HG03103 (cell line): ENCODE measurements at regions not wholly inside any gene's neighbourhood (a gene's known extent, or its start where the extent isn't known, plus 50 kb on each side); places are given as distances from the start of the nearest gene placed in this dataset.
A peak's percentile ranks its signal among the peaks of the same experiment; 100 is the strongest.
"Not testable (repeated sequence)": the region's sequence is repeated elsewhere in the genome, so short reads cannot be mapped to it uniquely, and the experiment has no call there.

Source experiments
- ATAC-seq: cut with Tn5 transposase; IDR thresholded peaks from one replicate; pipeline ENCODE4 v1.9.1; 2021; ENCODE audit warnings: low read depth; ENCODE audit not compliant: unreplicated experiment

DNA sequence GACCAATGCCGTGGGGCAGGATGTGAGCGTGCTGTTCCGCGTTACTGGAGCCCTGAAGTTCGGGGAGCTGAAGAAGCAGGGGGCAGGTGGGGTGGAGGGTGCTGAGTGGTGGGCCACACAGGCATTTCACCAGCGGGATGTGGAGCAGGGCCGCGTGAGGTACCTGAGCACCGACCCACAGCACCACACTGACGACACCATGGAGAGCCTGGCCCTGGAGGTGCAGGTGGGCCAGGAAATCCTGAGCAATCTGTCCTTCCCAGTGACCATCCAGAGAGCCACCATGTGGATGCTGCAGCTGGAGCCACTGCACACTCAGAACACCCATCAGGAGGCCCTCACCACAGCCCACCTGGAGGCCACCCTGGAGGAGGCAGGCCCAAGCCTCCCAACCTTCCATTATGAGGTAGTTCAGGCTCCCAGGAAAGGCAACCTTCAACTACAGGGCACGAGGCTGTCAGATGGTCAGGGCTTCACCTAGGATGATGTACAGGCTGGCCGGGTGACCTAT, 179.6 kb downstream of the TBC1D2B start:
- no peak for ATAC-seq

DNA sequence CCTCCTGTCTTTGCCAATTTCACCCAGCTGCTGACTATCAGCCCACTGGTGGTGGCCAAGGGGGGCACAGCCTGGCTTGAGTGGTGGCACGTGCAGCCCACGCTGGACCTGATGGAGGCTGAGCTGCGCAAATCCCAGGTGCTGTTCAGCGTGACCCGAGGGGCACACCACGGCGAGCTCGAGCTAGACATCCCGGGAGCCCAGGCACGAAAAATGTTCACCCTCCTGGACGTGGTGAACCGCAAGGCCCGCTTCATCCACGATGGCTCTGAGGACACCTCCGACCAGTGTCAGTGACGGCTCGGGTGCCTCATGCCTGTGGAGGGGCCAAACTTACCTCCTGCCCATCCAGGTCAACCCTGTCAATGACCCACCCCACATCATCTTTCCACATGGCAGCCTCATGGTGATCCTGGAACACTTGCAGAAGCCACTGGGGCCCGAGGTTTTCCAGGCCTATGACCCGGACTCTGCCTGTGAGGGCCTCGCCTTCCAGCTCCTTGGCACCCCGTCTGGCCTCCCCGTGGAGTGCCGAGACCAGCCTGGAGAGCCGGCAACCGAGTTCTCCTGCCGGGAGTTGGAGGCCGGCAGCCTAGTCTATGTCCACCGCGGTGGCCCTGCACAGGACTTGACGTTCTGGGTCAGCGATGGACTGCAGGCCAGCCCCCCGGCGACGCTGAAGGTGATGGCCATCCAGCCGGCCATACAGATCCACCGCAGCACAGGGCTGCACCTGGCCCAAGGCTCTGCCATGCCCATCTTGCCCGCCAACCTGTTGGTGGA, 180.2 kb downstream of the TBC1D2B start:
- ATAC-seq, result not testable (repeated sequence)

DNA sequence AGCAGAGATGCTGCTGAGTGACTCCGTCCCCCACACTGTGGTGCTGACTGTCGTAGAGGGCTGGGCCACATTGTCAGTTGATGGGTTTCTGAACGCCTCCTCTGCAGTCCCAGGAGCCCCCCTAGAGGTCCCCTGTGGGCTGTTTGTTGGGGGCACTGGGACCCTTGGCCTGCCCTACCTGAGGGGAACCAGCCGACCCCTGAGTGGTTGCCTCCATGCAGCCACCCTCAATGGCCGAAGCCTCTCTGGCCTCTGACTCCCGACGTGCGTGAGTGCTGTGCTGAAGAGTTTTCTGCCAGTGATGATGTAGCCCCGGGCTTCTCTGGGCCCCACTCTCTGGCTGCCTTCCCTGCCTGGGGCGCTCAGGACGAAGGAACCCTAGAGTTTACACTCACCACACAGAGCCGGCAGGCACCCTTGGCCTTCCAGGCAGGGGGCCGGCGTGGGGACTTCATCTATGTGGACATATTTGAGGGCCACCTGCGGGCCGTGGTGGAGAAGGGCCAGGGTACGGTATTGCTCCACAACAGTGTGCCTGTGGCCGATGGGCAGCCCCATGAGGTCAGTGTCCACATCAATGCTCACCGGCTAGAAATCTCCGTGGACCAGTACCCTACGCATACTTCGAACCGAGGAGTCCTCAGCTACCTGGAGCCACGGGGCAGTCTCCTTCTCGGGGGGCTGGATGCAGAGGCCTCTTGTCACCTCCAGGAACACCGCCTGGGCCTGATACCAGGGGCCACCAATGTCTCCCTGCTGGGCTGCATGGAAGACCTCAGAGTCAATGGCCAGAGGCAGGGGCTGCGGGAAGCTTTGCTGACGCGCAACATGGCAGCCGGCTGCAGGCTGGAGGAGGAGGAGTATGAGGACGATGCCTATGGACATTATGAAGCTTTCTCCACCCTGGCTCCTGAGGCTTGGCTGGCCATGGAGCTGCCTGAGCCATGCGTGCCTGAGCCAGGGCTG, 181.1 kb downstream of the TBC1D2B start:
- not testable (repeated sequence) for ATAC-seq

DNA sequence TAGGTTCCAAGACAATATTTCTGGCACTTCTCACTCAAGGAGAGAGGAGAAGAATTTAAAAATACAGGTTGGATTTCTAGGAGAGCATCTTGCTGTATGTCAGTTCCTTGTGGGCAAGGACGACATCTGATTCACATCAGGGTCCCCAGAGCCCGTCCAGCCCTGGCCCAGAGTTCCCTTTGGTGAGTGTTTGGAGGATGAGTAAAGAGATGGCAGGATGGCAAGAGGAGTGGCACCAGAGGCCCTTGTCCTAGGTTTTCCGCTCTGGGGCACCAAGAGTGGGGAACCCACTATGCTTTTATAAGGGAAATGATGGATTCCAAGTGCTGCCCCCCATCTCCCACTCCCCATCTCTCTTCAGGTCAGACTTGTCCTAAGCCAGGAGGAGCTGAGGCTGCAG, 181.8 kb downstream of the TBC1D2B start:
- no peak for ATAC-seq

DNA sequence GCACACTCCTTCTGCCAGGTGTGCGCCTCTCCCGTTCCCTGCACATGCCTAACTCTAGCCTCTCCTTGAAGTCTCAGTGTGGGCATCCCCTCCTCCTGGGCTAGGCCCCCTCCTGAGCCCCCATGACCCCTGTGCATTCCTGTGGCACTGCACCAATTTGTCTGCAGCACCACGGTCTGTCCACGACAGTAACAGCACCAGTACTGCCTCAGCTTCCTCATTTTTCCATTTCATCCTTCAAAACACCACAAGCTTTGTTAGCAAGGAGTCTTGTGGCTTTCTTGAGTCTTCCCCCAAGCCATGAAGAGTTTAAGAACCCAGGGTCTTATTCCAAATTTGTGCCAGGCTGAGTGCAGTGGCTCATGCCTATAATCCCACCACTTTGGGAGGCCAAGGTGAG, 182.4 kb downstream of the TBC1D2B start:
- not testable (repeated sequence) for ATAC-seq

DNA sequence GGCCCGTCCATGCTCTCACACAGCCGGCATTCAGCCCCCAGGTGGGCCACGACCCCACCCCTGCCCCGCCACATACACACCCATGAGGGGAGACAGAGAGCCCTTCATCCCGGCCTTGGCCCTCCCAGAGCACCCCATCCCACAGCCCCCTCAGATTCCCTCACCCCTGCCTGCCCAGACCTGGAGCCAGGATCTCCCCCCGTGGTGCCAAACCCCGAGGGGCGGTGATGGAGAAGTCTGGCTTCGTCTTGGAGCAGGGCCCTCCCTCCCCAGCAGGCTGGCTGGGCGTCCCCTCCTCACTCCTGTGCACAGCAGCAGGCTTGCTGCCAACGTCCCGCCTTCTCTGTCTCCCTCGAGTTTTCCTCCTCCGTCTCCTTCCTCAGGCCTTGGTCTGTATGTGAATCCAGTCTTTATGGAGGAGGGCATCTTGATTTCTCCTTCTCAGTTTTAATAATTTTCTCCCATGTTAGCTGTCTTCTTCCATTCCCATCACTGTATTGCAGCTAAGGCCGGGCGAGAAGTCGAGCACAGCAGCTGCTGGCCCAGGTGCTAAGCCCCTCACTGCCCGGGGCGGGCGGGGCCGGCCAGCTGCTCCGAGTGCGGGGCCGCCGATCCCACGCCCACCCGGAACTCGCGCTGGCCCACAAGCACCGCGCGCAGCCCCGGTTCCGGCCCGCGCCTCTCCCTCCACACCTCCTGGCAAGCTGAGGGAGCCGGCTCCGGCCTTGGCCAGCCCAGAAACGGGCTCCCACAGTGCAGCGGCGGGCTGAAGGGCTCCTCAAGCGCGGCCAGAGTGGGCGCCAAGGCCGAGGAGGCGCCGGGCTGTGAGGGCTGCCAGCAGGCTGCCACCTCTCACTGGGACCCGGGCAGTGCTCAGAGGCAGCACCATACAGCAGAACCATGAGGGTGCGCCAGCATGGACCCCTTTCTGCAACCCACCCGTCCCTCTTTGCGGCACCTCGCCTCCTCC, 183.6 kb downstream of the TBC1D2B start:
- not testable (repeated sequence) for ATAC-seq

DNA sequence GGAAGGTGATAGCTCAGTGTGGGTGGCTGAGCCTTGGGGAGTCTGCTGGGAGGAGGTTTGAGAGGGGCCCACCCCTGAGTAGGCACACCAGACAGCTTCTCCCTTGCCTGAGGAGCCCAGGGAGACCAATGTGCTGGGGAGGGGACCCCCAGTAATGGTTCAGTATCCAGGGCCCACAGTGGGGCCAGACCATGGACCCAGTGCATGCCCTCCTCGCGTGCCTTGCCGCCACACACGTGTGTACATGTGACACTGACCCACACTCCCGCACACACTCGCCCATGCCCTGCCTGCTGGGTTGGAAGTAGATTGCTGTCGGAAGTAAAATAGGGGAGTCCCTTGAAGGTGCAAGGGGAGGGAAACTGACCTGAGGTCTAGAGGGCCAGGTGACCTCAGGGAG, 184.3 kb downstream of the TBC1D2B start:
- ATAC-seq, result not testable (repeated sequence)

DNA sequence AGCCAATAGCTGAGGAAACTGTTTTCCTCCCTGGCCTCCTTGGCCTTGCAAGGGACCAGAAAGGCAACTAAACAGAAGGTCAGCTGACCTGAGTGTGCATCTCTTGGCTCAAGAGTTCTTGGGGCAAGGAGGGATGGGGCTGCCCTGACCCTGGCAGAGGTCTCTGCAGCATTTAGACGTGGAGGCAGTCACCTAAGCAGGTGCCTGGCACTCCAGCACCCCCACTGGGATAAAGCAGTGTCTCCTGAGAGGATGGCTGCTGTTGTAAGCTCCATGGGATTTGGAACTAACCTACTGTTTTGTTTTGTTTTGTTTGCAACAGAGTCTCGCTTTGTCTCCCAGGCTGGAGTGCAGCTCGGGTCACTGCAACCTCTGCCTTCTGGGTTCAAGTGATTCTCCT, 185.2 kb downstream of the TBC1D2B start:
- no peak for ATAC-seq

DNA sequence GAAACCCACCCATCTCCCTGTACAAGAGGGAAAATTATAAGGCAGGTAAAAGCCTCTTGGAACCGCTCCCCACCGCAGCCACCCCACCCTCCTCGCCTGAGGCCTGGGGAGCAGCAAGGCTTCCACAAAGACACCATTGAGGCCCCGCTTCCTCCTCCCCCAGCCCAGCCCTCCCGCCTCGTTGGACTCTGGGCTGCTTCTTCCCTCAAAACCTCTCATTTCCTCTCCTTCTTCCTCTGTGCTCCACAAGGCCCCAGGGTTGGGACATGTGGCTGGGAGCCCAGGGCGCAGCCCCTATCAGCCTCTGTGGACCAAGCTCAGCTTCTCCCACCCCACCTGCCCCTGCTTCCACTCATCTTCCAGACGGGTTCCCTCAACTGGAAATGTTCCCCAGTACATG, 185.6 kb downstream of the TBC1D2B start:
- ATAC-seq, result not testable (repeated sequence)

DNA sequence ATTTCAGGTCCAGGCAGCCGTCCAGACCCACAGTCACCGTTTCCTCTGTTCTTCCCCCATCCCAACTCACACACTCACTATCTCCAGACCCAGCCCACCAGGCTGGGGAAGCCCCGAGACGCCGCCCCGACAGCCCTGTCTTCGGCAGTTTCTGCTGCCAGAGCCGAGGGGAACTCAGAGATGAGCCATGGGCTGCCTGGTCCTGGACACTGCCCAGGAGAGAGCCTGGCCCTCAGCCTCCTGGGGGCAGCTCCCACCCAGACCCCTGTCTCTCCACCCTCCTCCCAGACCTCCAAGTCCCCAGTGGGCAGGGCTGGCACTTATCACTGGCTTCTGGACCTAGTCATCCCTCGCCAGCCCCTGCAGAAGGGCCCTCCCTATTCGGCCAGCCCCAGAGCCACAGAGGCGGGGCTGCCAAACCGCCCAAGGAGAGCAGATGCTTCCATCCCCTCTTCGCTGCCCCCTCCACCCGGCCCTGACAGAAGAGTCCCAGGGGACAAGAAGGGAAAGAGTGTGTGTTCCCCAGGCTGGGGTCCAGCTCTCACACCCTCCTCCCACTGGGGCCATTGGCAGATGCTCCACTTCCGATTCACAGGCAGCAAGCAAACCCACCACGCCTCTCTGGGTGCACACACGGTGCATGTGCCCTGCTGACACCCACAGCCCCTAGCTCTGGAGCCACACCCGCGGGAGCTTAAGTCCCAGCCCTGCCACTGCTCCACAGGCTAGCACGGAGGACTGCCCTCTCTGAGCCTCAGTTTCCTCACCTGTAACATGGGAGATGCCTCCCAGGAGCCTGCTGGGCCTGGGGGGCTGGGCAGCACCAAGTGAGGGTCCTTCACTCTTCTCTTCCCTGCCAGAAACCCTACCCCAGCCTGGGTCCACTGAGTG, 186.4 kb downstream of the TBC1D2B start:
- ATAC-seq, result peak; percentile 46

DNA sequence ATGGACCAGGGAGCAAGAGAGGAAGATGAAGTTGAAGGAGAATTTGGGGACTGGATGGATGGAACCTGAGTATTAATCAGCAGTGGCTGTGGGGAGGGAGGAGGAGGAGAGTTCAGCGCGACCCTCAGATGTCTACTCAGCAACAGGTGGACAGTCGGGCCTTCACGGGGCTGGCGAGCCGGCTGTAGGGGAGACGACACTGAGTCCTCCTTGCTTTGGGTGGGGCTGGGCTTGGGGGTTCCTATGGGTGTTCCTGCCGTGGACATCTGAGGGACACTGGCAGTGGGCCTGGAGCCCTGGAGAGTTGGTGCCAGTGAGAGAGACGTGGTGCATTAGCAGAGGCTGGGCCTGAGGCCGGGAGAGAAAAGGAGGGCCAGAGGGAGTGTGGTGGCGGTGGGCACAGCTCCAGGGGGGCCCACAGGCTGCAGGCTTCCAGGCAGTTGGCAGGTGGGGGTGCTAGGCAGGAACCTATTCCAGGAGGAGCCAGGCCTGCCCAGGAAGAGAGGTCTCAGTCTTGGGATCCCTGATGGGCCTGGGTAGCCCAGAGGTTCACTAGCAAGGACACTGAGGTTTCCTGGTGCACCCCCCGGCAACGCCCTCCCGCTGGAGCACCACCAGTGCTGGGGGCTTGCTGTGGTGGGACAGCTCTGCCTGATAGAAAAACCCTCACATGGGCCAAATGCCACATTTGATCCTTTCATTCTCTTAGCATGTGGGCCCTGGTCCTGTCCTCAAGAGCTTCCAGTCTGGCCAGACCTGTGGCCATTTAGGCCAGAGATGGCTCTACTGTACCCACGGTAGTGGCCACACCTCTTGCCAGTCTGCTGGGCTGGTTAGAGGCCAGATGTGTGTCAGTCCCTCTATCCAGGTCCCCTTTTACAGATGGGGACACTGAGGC, 187.4 kb downstream of the TBC1D2B start:
- not testable (repeated sequence) for ATAC-seq

DNA sequence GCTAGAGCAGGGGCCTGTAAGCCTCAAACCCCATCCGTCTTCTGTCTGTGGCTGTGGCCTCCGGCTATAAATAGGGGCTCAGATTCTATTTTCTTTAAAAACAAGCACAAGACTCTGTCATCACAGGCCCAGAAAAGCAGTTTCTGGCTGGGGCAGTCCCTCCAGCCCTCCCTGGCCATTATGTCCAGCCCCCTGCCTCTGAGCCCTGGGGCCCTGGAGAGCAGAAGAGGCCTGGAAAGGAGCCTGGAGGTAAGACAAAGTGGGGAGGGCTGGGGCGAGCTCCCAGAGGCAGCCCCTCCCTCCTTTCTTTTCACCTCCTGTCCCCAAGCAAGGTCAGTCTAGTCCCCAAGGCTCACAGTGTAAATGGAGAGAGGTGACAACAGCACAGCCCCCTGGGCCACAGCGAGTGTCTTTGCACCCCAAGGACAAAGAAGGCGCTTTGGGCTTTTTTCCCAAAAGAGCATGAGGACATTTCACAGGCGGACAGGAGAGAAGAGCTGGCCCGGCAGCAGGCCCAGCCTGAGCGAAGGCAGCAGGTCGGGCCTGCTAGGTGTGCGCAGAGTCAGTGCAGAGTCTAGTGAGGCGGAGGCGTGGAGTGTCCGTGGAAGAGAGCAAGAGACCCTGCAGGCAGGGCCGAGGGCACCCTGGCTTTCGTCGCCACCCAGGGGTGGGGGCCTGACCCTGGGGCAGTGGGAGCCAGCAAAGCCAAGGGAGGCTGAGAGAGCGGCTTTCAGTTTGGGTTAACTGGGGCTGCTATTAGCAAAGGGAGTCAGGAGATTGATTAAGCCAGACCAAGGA, 188.3 kb downstream of the TBC1D2B start:
- ATAC-seq, result no peak

DNA sequence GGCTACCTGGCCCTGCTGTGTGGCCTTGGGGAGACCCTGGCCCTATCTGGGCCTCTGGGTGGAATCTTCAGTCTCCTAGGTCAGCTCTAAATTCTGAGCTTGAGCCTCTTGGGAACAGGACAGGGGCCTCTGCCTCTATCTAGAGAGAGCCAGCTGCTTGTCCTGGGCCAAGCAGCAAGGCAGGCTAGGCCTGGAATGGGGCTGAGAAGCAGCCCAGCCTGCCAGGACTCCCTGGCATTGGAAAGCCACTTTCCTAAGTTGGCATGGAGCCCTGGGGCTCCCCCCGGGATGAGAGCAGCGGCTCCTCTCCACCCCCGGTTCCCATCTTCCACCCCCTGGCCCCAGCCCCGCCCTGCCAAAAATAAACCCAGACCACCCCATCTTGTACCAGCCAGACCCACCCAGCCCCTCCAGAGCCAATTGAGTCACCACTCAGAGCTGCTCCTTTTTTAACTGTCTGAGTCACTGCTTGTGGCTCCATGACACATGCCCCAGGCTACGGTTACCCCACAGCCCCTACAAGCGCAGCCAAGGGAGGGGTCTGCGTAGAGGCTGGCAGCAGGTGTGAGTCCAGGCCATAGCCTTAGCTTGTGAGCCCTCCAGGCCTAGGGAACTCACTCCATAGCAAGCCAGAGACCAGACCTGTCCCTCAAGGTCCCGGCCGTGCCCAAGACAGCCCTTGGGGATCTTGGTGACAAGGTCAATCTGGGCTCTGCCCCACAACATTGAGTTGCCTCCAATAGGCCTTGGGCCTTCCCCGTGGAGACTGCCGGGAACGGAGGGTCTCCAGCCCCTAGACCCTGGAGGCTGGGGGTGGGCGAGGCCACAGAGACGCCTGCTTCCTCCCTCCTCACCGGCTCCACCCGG, 189.7 kb downstream of the TBC1D2B start:
- ATAC-seq, result not testable (repeated sequence)

DNA sequence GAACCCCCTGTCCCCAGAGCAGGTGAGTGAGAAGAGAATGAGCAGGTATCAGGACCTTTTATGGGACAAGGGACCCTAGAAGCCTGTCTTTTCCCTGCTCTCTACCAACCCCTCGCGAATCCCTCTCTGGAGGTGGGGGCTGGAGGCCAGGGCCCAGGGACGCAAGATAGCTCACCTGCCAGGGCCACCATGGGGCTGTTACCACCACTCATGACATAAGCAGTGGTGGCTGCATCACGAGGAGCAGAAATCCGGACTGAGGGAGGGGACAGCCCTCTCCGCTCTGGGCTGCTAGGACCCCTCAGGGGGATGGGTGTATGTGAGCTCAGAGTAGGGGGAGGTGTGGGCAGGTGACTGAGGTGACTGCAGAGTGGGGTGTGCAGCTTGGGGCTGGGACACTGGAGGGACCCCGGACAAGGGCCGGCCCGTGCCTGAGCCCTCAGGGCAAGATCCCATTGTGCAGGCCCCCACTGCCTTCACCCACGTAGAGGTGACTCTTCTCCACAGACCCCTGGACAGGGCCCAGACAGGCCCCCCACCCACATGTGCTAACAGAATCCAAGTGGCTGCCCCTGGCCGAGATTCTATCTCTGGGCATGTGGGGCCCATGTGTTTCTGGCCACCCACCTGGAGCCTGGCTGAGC, 190.6 kb downstream of the TBC1D2B start:
- no peak for ATAC-seq

DNA sequence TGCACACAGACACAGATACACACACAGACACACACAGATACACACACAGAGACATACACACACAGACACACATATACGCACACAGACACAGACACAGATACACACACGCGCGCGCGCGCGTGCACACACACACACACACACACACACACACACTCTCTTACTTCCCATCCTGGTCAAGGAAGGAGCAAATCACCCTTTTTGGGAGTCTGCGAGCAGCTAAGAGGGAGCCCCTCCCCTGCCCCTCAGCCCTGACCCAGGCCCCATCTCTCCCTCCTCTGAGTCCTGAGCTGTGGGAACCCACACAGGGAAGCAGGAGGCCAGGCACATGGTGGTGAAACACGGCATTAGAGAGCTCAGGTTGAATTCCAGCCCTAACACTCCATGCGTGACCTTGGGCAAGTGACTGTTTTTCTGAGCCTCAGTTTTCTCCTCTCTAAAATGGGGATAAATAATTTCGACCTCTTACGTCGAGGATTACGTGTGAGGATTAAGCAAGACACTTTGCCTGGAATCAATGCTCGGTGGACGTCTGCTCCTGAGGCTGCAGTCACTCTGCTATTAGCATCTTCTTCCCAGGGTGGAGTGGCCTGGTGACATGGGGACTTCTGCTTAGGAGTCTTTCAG, 191.5 kb downstream of the TBC1D2B start:
- not testable (repeated sequence) for ATAC-seq
